NCI-H510A (cell line): ENCODE measurements at regions not wholly inside any gene's neighbourhood (a gene's known extent, or its start where the extent isn't known, plus 50 kb on each side); places are given as distances from the start of the nearest gene placed in this dataset.

ENCODE experiments used
- DNase-seq: peaks from one replicate; lab custom pipeline; 2025; lab: John Stamatoyannopoulos, UW

GRCh38 chr2:509888-510287, 167.3 kb downstream of the TMEM18 start:
- DNase-seq, result no peak

GRCh38 chr2:508121-508520, 169.1 kb downstream of the TMEM18 start:
- DNase-seq, result no peak

GRCh38 chr2:506866-507265, 170.3 kb downstream of the TMEM18 start:
- DNase-seq, result no peak

GRCh38 chr2:506451-506850, 170.8 kb downstream of the TMEM18 start:
- no peak for DNase-seq

GRCh38 chr2:505941-506340, 171.3 kb downstream of the TMEM18 start:
- DNase-seq, result no peak

- no peak for DNase-seq
Measured at GRCh38 chr2:503288-503999, 173.8 kb downstream of the TMEM18 start.

GRCh38 chr2:502831-503230, 174.4 kb downstream of the TMEM18 start:
- DNase-seq, result no peak

GRCh38 chr2:501667-502066, 175.5 kb downstream of the TMEM18 start:
- no peak for DNase-seq

- no peak for DNase-seq
Measured at GRCh38 chr2:501130-501529, 176.1 kb downstream of the TMEM18 start.

- DNase-seq, result no peak
Measured at GRCh38 chr2:499726-500125, 177.5 kb downstream of the TMEM18 start.

- DNase-seq, result no peak
Measured at GRCh38 chr2:498493-499178, 178.6 kb downstream of the TMEM18 start.

- no peak for DNase-seq
Measured at GRCh38 chr2:497770-498492, 179.3 kb downstream of the TMEM18 start.

- DNase-seq, result no peak
Measured at GRCh38 chr2:496729-497128, 180.5 kb downstream of the TMEM18 start.

- DNase-seq, result no peak
Measured at GRCh38 chr2:495745-496275, 181.4 kb downstream of the TMEM18 start.

- DNase-seq, result no peak
Measured at GRCh38 chr2:494853-495252, 182.4 kb downstream of the TMEM18 start.

GRCh38 chr2:493228-493627, 184.0 kb downstream of the TMEM18 start:
- no peak for DNase-seq

- DNase-seq, result no peak
Measured at GRCh38 chr2:492178-492577, 185.0 kb downstream of the TMEM18 start.

GRCh38 chr2:489838-490237, 187.4 kb downstream of the TMEM18 start:
- DNase-seq, result no peak

GRCh38 chr2:489084-489483, 188.1 kb downstream of the TMEM18 start:
- no peak for DNase-seq

GRCh38 chr2:487186-488079, 189.8 kb downstream of the TMEM18 start:
- no peak for DNase-seq

GRCh38 chr2:486371-486770, 190.8 kb downstream of the TMEM18 start:
- peak; percentile 22 for DNase-seq

GRCh38 chr2:481388-481787, 193.5 kb upstream of the ALKAL2 start:
- DNase-seq, result no peak
